ENCODE measurements at regions not wholly inside any gene's neighbourhood (a gene's known extent, or its start where the extent isn't known, plus 50 kb on each side); places are given as distances from the start of the nearest gene placed in this dataset.
A peak's percentile ranks its signal among the peaks of the same experiment; 100 is the strongest.

DNA sequence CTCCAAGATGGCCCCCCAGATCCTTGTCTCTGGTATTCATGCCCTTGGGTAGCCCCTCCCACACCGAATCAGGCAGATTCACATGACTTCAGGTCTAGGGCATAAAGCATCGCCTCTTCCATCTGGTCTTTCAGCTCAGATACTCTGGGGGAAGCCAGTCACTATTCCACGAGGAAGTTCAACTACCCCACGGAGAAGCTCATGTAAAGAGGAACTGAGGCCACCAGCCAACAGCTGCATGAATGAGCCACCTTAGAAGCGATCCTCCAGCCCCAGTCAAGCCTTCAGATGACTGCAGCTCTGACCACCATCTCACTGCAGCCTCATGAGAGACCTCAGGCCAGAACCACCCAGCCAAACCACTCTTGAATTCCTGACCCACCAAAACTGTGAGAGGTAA, 54.1 kb downstream of the SOCS3 start:
- intact Hi-C loops (cut with DNase I; ENCODE audit: low total_unique reads), result no loop called here
- no peaks in the 10 kb centered on the region for H3K36me3 ChIP-seq
- no peak overlapping the region for H3K4me3 ChIP-seq
- no peak overlapping the region for H3K27ac ChIP-seq
- DNase-seq (ENCODE audit: low spot score in 2 of 2), result no peak
- no peaks in the 10 kb centered on the region for H3K9me3 ChIP-seq
- no peaks in the 10 kb centered on the region for H3K4me1 ChIP-seq
- no peak for TF ChIP-seq POLR2AphosphoS5 (IDR thresholded peaks at IDR 0.05)
- TF ChIP-seq, protein P1, sequence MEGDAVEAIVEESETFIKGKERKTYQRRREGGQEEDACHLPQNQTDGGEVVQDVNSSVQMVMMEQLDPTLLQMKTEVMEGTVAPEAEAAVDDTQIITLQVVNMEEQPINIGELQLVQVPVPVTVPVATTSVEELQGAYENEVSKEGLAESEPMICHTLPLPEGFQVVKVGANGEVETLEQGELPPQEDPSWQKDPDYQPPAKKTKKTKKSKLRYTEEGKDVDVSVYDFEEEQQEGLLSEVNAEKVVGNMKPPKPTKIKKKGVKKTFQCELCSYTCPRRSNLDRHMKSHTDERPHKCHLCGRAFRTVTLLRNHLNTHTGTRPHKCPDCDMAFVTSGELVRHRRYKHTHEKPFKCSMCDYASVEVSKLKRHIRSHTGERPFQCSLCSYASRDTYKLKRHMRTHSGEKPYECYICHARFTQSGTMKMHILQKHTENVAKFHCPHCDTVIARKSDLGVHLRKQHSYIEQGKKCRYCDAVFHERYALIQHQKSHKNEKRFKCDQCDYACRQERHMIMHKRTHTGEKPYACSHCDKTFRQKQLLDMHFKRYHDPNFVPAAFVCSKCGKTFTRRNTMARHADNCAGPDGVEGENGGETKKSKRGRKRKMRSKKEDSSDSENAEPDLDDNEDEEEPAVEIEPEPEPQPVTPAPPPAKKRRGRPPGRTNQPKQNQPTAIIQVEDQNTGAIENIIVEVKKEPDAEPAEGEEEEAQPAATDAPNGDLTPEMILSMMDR (IDR thresholded peaks at IDR 0.05), result no peak
- no peak for TF ChIP-seq POLR2A (IDR thresholded peaks at IDR 0.05)
- H3K27me3 ChIP-seq, result no peaks in the 10 kb centered on the region

GRCh38 chr17:78304549-78305037, 55.3 kb downstream of the SOCS3 start:
- intact Hi-C loops (cut with DNase I; ENCODE audit: low total_unique reads), result no loop called here
- Histone ChIP-seq H3K4me3 (no peak overlapping the region), H3K9me3 (no peaks in the 10 kb centered on the region), H3K4me1 (no peaks in the 10 kb centered on the region), H3K36me3 (no peaks in the 10 kb centered on the region), H3K27me3 (no peaks in the 10 kb centered on the region), H3K27ac (peak overlapping the region in 1 of 2 donors; percentile 38)
- DNase-seq (ENCODE audit: low spot score in 2 of 2), result no peak
- TF ChIP-seq POLR2A (IDR thresholded peaks at IDR 0.05) (no peak), POLR2AphosphoS5 (IDR thresholded peaks at IDR 0.05) (no peak)
- TF ChIP-seq, protein P1 (IDR thresholded peaks at IDR 0.05), result no peak

- DNase-seq (ENCODE audit: low spot score in 2 of 2), result no peak
- Histone ChIP-seq H3K27ac (no peak overlapping the region), H3K27me3 (no peaks in the 10 kb centered on the region), H3K4me1 (no peaks in the 10 kb centered on the region), H3K4me3 (no peak overlapping the region), H3K36me3 (no peaks in the 10 kb centered on the region), H3K9me3 (no peaks in the 10 kb centered on the region)
- intact Hi-C loops (cut with DNase I; ENCODE audit: low total_unique reads), result no loop called here
- TF ChIP-seq POLR2A (IDR thresholded peaks at IDR 0.05) (no peak), POLR2AphosphoS5 (IDR thresholded peaks at IDR 0.05) (no peak)
- TF ChIP-seq, protein P1 (IDR thresholded peaks at IDR 0.05), result no peak
These were observed 57.4 kb downstream of the SOCS3 start for GRCh38 chr17:78302478-78302877.

DNA sequence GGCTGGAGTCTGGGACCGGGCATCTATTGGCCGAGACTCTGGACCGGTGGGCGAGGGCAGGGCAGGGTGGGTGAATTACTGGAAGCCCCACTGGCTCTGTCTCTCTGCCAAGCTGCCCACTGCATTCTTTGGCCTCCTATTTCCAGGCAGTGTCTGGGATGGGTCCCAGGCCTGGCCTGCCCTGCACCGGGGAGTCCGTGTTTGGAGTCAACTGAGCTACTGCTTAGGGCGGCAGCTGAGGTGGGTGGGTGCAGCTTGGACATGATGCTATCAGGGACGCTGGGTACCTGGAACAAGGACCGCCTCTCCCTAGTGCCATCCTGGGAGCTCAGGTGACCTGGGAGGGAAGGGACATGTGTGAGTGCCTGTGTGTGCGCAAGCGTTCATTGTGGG, 58.1 kb downstream of the SOCS3 start:
- Histone ChIP-seq H3K36me3 (no peaks in the 10 kb centered on the region), H3K27me3 (no peaks in the 10 kb centered on the region), H3K27ac (no peak overlapping the region), H3K9me3 (no peaks in the 10 kb centered on the region), H3K4me3 (no peak overlapping the region), H3K4me1 (no peaks in the 10 kb centered on the region)
- TF ChIP-seq, protein P1 (IDR thresholded peaks at IDR 0.05), result no peak
- TF ChIP-seq POLR2AphosphoS5 (IDR thresholded peaks at IDR 0.05), result no peak
- no peak for TF ChIP-seq POLR2A (IDR thresholded peaks at IDR 0.05)
- no peak for DNase-seq (ENCODE audit: low spot score in 2 of 2)
- intact Hi-C loops (cut with DNase I; ENCODE audit: low total_unique reads), result no loop called here

GRCh38 chr17:78300962-78301820, 58.7 kb downstream of the SOCS3 start:
- no peaks in the 10 kb centered on the region for H3K9me3 ChIP-seq
- no peak overlapping the region for H3K4me3 ChIP-seq
- intact Hi-C loops (cut with DNase I; ENCODE audit: low total_unique reads), result no loop called here
- no peaks in the 10 kb centered on the region for H3K4me1 ChIP-seq
- no peaks in the 10 kb centered on the region for H3K27me3 ChIP-seq
- DNase-seq (ENCODE audit: low spot score in 2 of 2), result no peak
- no peak overlapping the region for H3K27ac ChIP-seq
- TF ChIP-seq, protein P1 (IDR thresholded peaks at IDR 0.05), result no peak
- no peak for TF ChIP-seq POLR2A (IDR thresholded peaks at IDR 0.05)
- TF ChIP-seq POLR2AphosphoS5 (IDR thresholded peaks at IDR 0.05), result no peak
- H3K36me3 ChIP-seq, result no peaks in the 10 kb centered on the region
